Tibial artery (tissue), 4 donors: ENCODE measurements at regions not wholly inside any gene's neighbourhood (a gene's known extent, or its start where the extent isn't known, plus 50 kb on each side); places are given as distances from the start of the nearest gene placed in this dataset.

Experiments used
- DNase-seq, 2 donors: peaks; one replicate each; pipeline ENCODE4 v3.0.0-alpha.2; 2019
- H3K27ac ChIP-seq, 2 donors: fragments of 200-600 bp; sonication (generic) in 1 of 2; 1 replicate in 1 of 2; 2 replicates in 1 of 2; pipeline ENCODE4 v1.5.1; 2018 to 2019; ENCODE audit warnings: mild to moderate bottlenecking in 1 of 2
- H3K27me3 ChIP-seq, 2 donors: fragments of 200-600 bp; sonication (generic) in 1 of 2; one replicate each; pipeline versions ENCODE4 v1.5.1 to v1.6.0; 2016 to 2019
- H3K36me3 ChIP-seq, 3 donors: fragments of 200-600 bp; sonication (generic) in 2 of 3; one replicate each; pipeline ENCODE4 v1.5.1; 2016 to 2019; ENCODE audit warnings: mild to moderate bottlenecking in 2 of 3
- H3K4me1 ChIP-seq, 4 donors: fragments of 200-600 bp; sonication (generic) in 2 of 4; 1 replicate in 3 of 4; 2 replicates in 1 of 4; pipeline ENCODE4 v1.5.1; 2016 to 2019
- H3K4me3 ChIP-seq, 2 donors: fragments of 200-600 bp; sonication (generic) in 1 of 2; 1 replicate in 1 of 2; 2 replicates in 1 of 2; pipeline ENCODE4 v1.5.1; 2018 to 2019; ENCODE audit warnings: mild to moderate bottlenecking in 2 of 2
- H3K9me3 ChIP-seq, 3 donors: fragments of 200-600 bp; sonication (generic) in 1 of 3; one replicate each; pipeline ENCODE4 v1.5.1; 2016 to 2019
- CTCF ChIP-seq, 2 experiments: fragments of 200-600 bp in 1 of 2; fragments of 450-650 bp in 1 of 2; IDR thresholded peaks; one replicate each; pipeline ENCODE4 v1.5.1; 2017 to 2019; ENCODE audit warnings: antibody characterized with exemption in 2 of 2, mild to moderate bottlenecking in 1 of 2, moderate library complexity in 1 of 2
- intact Hi-C: fragments of 100-400 bp; cut with DNase I; formaldehyde crosslinking; loops from one replicate; pipeline ENCODE4 v1.15.0; 2023; ENCODE audit warnings: low total_unique reads

GRCh38 chr7:55690-56248 lies 136.6 kb upstream of the FAM20C start:
- H3K27ac ChIP-seq, result no peak overlapping the region
- H3K9me3 ChIP-seq, result peaks cover 0 to 6% (median 0%) of the 10 kb centered on the region in 3 donors
- intact Hi-C loops, result no loop called here
- H3K27me3 ChIP-seq, result peaks cover 0 to 5% of the 10 kb centered on the region in 2 donors
- H3K36me3 ChIP-seq, result no peaks in the 10 kb centered on the region
- no peak for TF ChIP-seq CTCF (IDR thresholded peaks at IDR 0.05)
- no peak overlapping the region for H3K4me3 ChIP-seq
- no peaks in the 10 kb centered on the region for H3K4me1 ChIP-seq
- DNase-seq, result no peak

GRCh38 chr7:56291-56913 lies 136.0 kb upstream of the FAM20C start:
- H3K27ac ChIP-seq, result no peak overlapping the region
- H3K4me1 ChIP-seq, result no peaks in the 10 kb centered on the region
- intact Hi-C loops, result no loop called here
- no peaks in the 10 kb centered on the region for H3K36me3 ChIP-seq
- no peak for TF ChIP-seq CTCF (IDR thresholded peaks at IDR 0.05)
- peaks cover 0 to 6% (median 0%) of the 10 kb centered on the region in 3 donors for H3K9me3 ChIP-seq
- no peak overlapping the region for H3K4me3 ChIP-seq
- H3K27me3 ChIP-seq, result peaks cover 0 to 5% of the 10 kb centered on the region in 2 donors
- DNase-seq, result peak in 1 of 2 donors; percentile 51

- peaks cover 0 to 5% of the 10 kb centered on the region in 2 donors for H3K27me3 ChIP-seq
- TF ChIP-seq CTCF (IDR thresholded peaks at IDR 0.05), result no peak
- H3K27ac ChIP-seq, result no peak overlapping the region
- intact Hi-C loops, result no loop called here
- no peaks in the 10 kb centered on the region for H3K36me3 ChIP-seq
- H3K4me1 ChIP-seq, result no peaks in the 10 kb centered on the region
- DNase-seq, result peak in 1 of 2 donors; percentile 44
- peaks cover 0 to 6% (median 0%) of the 10 kb centered on the region in 3 donors for H3K9me3 ChIP-seq
- no peak overlapping the region for H3K4me3 ChIP-seq
Measured at GRCh38 chr7:57071-57470, 135.3 kb upstream of the FAM20C start.

- DNase-seq, result peak in 1 of 2 donors; percentile 37
- peaks cover 0 to 6% (median 0%) of the 10 kb centered on the region in 3 donors for H3K9me3 ChIP-seq
- intact Hi-C loops, result no loop called here
Measured at GRCh38 chr7:57482-58255, 134.7 kb upstream of the FAM20C start.

GRCh38 chr7:58316-58715 lies 134.1 kb upstream of the FAM20C start:
- DNase-seq, result no peak
- no peak overlapping the region for H3K4me3 ChIP-seq
- intact Hi-C loops, result no loop called here
- H3K27ac ChIP-seq, result no peak overlapping the region
- peaks cover 0 to 5% of the 10 kb centered on the region in 2 donors for H3K27me3 ChIP-seq
- H3K9me3 ChIP-seq, result peaks cover 0 to 1% (median 0%) of the 10 kb centered on the region in 3 donors
- TF ChIP-seq CTCF (IDR thresholded peaks at IDR 0.05), result no peak
- H3K4me1 ChIP-seq, result no peaks in the 10 kb centered on the region
- H3K36me3 ChIP-seq, result no peaks in the 10 kb centered on the region

More at GRCh38 chr7:57482-58255, 134.7 kb upstream of the FAM20C start:
- Histone ChIP-seq H3K27ac (no peak overlapping the region), H3K27me3 (peaks cover 0 to 5% of the 10 kb centered on the region in 2 donors), H3K4me3 (no peak overlapping the region), H3K36me3 (no peaks in the 10 kb centered on the region), H3K4me1 (no peaks in the 10 kb centered on the region)
- no peak for TF ChIP-seq CTCF (IDR thresholded peaks at IDR 0.05)
